Neural cell (in vitro differentiated cells): ENCODE measurements at regions not wholly inside any gene's neighbourhood (a gene's known extent, or its start where the extent isn't known, plus 50 kb on each side); places are given as distances from the start of the nearest gene placed in this dataset.

ENCODE experiments used
- H2AFZ ChIP-seq: fragments of 200-600, 300-800 bp; sonication (generic), shearing (Covaris generic); 2 replicates; pipeline ENCODE4 v1.6.0; 2014; ENCODE audit warnings: low read depth, mild to moderate bottlenecking, antibody characterized with exemption, low read length, moderate library complexity
- H3F3A ChIP-seq: fragments of 200-600 bp; shearing (Covaris generic); 2 replicates; pipeline ENCODE4 v1.6.1; 2016; ENCODE audit warnings: mild to moderate bottlenecking, moderate library complexity, mixed read lengths, antibody characterized with exemption, low read length; ENCODE audit not compliant: insufficient read depth, poor library complexity, severe bottlenecking
- H3K27ac ChIP-seq: fragments of 200-600, 300-800 bp; sonication (generic), shearing (Covaris generic); 2 replicates; pipeline ENCODE4 v1.5.1; 2014; ENCODE audit warnings: mild to moderate bottlenecking, low read length, moderate library complexity
- H3K27me3 ChIP-seq: fragments of 300-800, 200-600 bp; sonication (generic), shearing (Covaris generic); 2 replicates; pipeline ENCODE4 v1.6.0; 2014; ENCODE audit warnings: mild to moderate bottlenecking, low read depth, low read length, moderate library complexity; ENCODE audit not compliant: insufficient read depth
- H3K36me3 ChIP-seq: fragments of 300-800, 200-600 bp; sonication (generic), shearing (Covaris generic); 2 replicates; pipeline ENCODE4 v1.5.1; 2014; ENCODE audit warnings: mild to moderate bottlenecking, antibody characterized with exemption, low read length, moderate library complexity; ENCODE audit not compliant: insufficient read depth
- H3K4me2 ChIP-seq: fragments of 300-800, 200-600 bp; sonication (generic), shearing (Covaris generic); 2 replicates; pipeline ENCODE4 v1.6.0; 2014; ENCODE audit warnings: mild to moderate bottlenecking, low read length
- H3K4me3 ChIP-seq: fragments of 300-800, 200-600 bp; sonication (generic), shearing (Covaris generic); 2 replicates; pipeline ENCODE4 v1.5.1; 2014; ENCODE audit warnings: mild to moderate bottlenecking, low read length, moderate library complexity
- H3K79me2 ChIP-seq: fragments of 200-600 bp; shearing (Covaris generic); replicated peaks from 2 replicates; pipeline ENCODE4 v1.6.0; 2014; ENCODE audit warnings: mild to moderate bottlenecking, low read length, moderate library complexity; ENCODE audit not compliant: insufficient read depth
- H3K9ac ChIP-seq: fragments of 300-800, 200-600 bp; sonication (generic), shearing (Covaris generic); 2 replicates; pipeline ENCODE4 v1.6.1; 2016; ENCODE audit warnings: mild to moderate bottlenecking, low read length, mixed read lengths
- H3K9me2 ChIP-seq: fragments of 200-600 bp; shearing (Covaris generic); 2 replicates; pipeline ENCODE4 v1.6.1; 2016; ENCODE audit warnings: mild to moderate bottlenecking, low read length, mixed read lengths; ENCODE audit not compliant: insufficient read depth
- H3K9me3 ChIP-seq: fragments of 200-600, 300-800 bp; sonication (generic), shearing (Covaris generic); 2 replicates; pipeline ENCODE4 v1.6.1; 2016; ENCODE audit warnings: mild to moderate bottlenecking, mixed run types, low read length, moderate library complexity, mixed read lengths
- H4K20me1 ChIP-seq: fragments of 200-600 bp; shearing (Covaris generic); 2 replicates; pipeline ENCODE4 v1.6.1; 2016; ENCODE audit warnings: mild to moderate bottlenecking, mixed run types; ENCODE audit not compliant: insufficient read depth
- CTCF ChIP-seq: fragments of 450-650 bp; IDR thresholded peaks from 2 replicates; pipeline ENCODE4 v1.5.1; 2014; ENCODE audit warnings: antibody characterized with exemption, mild to moderate bottlenecking, moderate library complexity; ENCODE audit not compliant: poor library complexity, severe bottlenecking
- EP300 ChIP-seq: fragments of 450-650 bp; conservative IDR thresholded peaks from 2 replicates; pipeline ENCODE4 v1.6.1; 2014; ENCODE audit warnings: antibody characterized with exemption, mild to moderate bottlenecking, moderate library complexity; ENCODE audit not compliant: poor library complexity, severe bottlenecking
- EZH2 ChIP-seq: fragments of 200-600, 300-800 bp; shearing (Covaris generic), sonication (generic); IDR thresholded peaks from 2 replicates; pipeline ENCODE4 v1.6.1; 2014; ENCODE audit warnings: antibody characterized with exemption, low read length, borderline replicate concordance, mild to moderate bottlenecking; ENCODE audit not compliant: insufficient read depth, poor library complexity, severe bottlenecking
- MXI1 ChIP-seq: fragments of 450-650 bp; conservative IDR thresholded peaks from 2 replicates; pipeline ENCODE4 v1.6.1; 2014; ENCODE audit warnings: antibody characterized with exemption, mild to moderate bottlenecking; ENCODE audit not compliant: poor library complexity, severe bottlenecking
- POLR2AphosphoS5 ChIP-seq: IDR thresholded peaks from 2 replicates; pipeline ENCODE4 v1.6.1; 2012
- RAD21 ChIP-seq: fragments of 450-650 bp; conservative IDR thresholded peaks from 2 replicates; pipeline ENCODE4 v1.6.1; 2014; ENCODE audit warnings: antibody characterized with exemption, mild to moderate bottlenecking, moderate library complexity
- REST ChIP-seq: IDR thresholded peaks from 2 replicates; pipeline ENCODE4 v1.6.1; 2012; ENCODE audit warnings: borderline replicate concordance
- SMC3 ChIP-seq: fragments of 450-650 bp; conservative IDR thresholded peaks from 2 replicates; pipeline ENCODE4 v1.6.1; 2014; ENCODE audit warnings: antibody characterized with exemption, mild to moderate bottlenecking, moderate library complexity; ENCODE audit not compliant: poor library complexity
- TAF1 ChIP-seq: IDR thresholded peaks from 2 replicates; pipeline ENCODE4 v1.6.1; 2012; ENCODE audit warnings: low read depth

- H3K27ac ChIP-seq, result no peak overlapping the region
- H4K20me1 ChIP-seq, result no peaks in the 10 kb centered on the region
- no peaks in the 10 kb centered on the region for H3K27me3 ChIP-seq
- TF ChIP-seq RAD21 (no peak), CTCF (no peak), EP300 (no peak), POLR2AphosphoS5 (no peak), TAF1 (no peak), SMC3 (no peak), REST (no peak), MXI1 (no peak), EZH2 (no peak)
- H2AFZ ChIP-seq, result no peak overlapping the region
- no peaks in the 10 kb centered on the region for H3F3A ChIP-seq
- H3K9ac ChIP-seq, result no peak overlapping the region
- H3K4me2 ChIP-seq, result no peak overlapping the region
- no peaks in the 10 kb centered on the region for H3K9me2 ChIP-seq
- H3K36me3 ChIP-seq, result no peaks in the 10 kb centered on the region
- no peak overlapping the region for H3K4me3 ChIP-seq
- H3K9me3 ChIP-seq, result no peaks in the 10 kb centered on the region
- H3K79me2 ChIP-seq, result no peaks in the 10 kb centered on the region
Observed at GRCh38 chr16:80080287-80080851, 460.4 kb upstream of the DYNLRB2 start.

GRCh38 chr16:80079072-80079471 is 461.7 kb upstream of the DYNLRB2 start:
- no peaks in the 10 kb centered on the region for H3K36me3 ChIP-seq
- H4K20me1 ChIP-seq, result no peaks in the 10 kb centered on the region
- no peaks in the 10 kb centered on the region for H3K9me3 ChIP-seq
- no peaks in the 10 kb centered on the region for H3K9me2 ChIP-seq
- H3K27ac ChIP-seq, result no peak overlapping the region
- no peak for TF ChIP-seq RAD21
- TF ChIP-seq EZH2, result no peak
- TF ChIP-seq POLR2AphosphoS5, result no peak
- no peak for TF ChIP-seq TAF1
- no peak for TF ChIP-seq MXI1
- no peak for TF ChIP-seq EP300
- TF ChIP-seq SMC3, result no peak
- TF ChIP-seq REST, result no peak
- no peak for TF ChIP-seq CTCF
- H3K9ac ChIP-seq, result no peak overlapping the region
- H3K4me3 ChIP-seq, result no peak overlapping the region
- no peaks in the 10 kb centered on the region for H3K27me3 ChIP-seq
- no peak overlapping the region for H3K4me2 ChIP-seq
- H3K79me2 ChIP-seq, result no peaks in the 10 kb centered on the region
- H3F3A ChIP-seq, result no peaks in the 10 kb centered on the region
- H2AFZ ChIP-seq, result no peak overlapping the region
